ENCODE measurements at regions not wholly inside any gene's neighbourhood (a gene's known extent, or its start where the extent isn't known, plus 50 kb on each side); places are given as distances from the start of the nearest gene placed in this dataset.

GRCh38 chr10:125485665-125486064 is 197.3 kb downstream of the TEX36 start:
- DNase-seq: no peak
- no peaks in the 10 kb centered on the region for H3K4me1 ChIP-seq
- 74 to 80% (median 75%) methylated on average over 4 of the region's 4 CpGs for WGBS, 4 donors
- H3K9me3 ChIP-seq: no peaks in the 10 kb centered on the region
- no peaks in the 10 kb centered on the region for H3K36me3 ChIP-seq
- no peak overlapping the region for H3K4me3 ChIP-seq
- peaks cover 0 to 39% (median 3%) of the 10 kb centered on the region in 9 donors for H3K27me3 ChIP-seq
- no peak for ATAC-seq
- intact Hi-C loops (cut with DNase I): no loop called here
- TF ChIP-seq CTCF (IDR thresholded peaks at IDR 0.05) (no peak), POLR2A (IDR thresholded peaks at IDR 0.05) (no peak)
- no peak overlapping the region for H3K27ac ChIP-seq

DNA sequence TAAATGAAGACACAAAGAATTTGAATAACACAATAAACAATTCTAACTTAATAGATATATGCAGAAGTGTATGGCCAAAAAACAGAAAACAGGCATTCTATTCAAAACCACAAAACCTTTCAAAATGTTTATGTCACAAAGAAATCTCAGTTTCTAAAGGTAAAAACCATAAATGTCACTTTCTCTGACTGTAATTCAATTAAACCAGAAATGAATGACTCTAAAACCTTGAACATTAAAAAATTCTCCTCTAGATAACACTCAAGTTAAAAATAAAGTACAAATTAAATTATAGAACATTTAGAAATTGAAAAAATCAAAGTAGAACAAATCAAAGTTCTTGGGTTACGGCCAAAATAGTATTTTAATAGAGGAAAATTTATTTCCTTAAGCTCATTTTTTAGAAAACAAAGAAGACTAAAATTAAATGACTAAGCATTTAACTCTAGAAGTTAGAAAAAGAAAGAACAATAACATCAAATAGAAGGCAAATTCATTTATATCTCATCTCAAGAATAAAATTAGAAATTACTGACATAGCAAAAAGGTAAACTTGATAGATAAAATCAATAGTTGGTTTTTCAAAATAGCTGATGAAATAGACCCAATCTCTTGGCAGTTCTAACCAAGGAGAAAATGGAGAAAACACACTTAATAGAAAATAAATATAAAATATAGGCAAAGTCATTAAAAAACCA is 198.8 kb downstream of the TEX36 start:
- H3K27me3 ChIP-seq: peaks cover 0 to 51% (median 4%) of the 10 kb centered on the region in 9 donors
- ATAC-seq: no peak
- WGBS, 4 donors: 89 to 92% (median 89%) methylated on average over 1 of the region's 1 CpG
- DNase-seq: no peak
- H3K9me3 ChIP-seq: no peaks in the 10 kb centered on the region
- H3K4me1 ChIP-seq: no peaks in the 10 kb centered on the region
- H3K27ac ChIP-seq: no peak overlapping the region
- TF ChIP-seq CTCF (IDR thresholded peaks at IDR 0.05) (no peak), POLR2A (IDR thresholded peaks at IDR 0.05) (no peak)
- H3K36me3 ChIP-seq: no peaks in the 10 kb centered on the region
- no peak overlapping the region for H3K4me3 ChIP-seq
- intact Hi-C loops (cut with DNase I): no loop called here

- Histone ChIP-seq H3K4me3 (no peak overlapping the region), H3K27ac (no peak overlapping the region), H3K9me3 (no peaks in the 10 kb centered on the region), H3K4me1 (no peaks in the 10 kb centered on the region), H3K36me3 (no peaks in the 10 kb centered on the region), H3K27me3 (peaks cover 0 to 61% (median 5%) of the 10 kb centered on the region in 9 donors)
- no peak for DNase-seq
- no peak for ATAC-seq
- WGBS, 4 donors: 52 to 67% (median 59%) methylated on average over 5 of the region's 5 CpGs
- intact Hi-C loops (cut with DNase I): no loop called here
- TF ChIP-seq POLR2A (IDR thresholded peaks at IDR 0.05) (no peak), CTCF (IDR thresholded peaks at IDR 0.05) (no peak)
Measured at GRCh38 chr10:125482637-125483036, 200.3 kb downstream of the TEX36 start.

- H3K36me3 ChIP-seq: no peaks in the 10 kb centered on the region
- TF ChIP-seq POLR2A (IDR thresholded peaks at IDR 0.05) (no peak), CTCF (IDR thresholded peaks at IDR 0.05) (no peak)
- peaks cover 0 to 63% (median 5%) of the 10 kb centered on the region in 9 donors for H3K27me3 ChIP-seq
- ATAC-seq (no peak), DNase-seq (no peak)
- 36 to 52% (median 37%) methylated on average over 2 of the region's 2 CpGs for WGBS, 4 donors
- H3K27ac ChIP-seq: no peak overlapping the region
- no peak overlapping the region for H3K4me3 ChIP-seq
- no peaks in the 10 kb centered on the region for H3K4me1 ChIP-seq
- H3K9me3 ChIP-seq: no peaks in the 10 kb centered on the region
- intact Hi-C loops (cut with DNase I): no loop called here
Measured at GRCh38 chr10:125482108-125482507, 200.9 kb downstream of the TEX36 start.
